Fibroblast of skin of right quadriceps (primary cell): ENCODE measurements at regions not wholly inside any gene's neighbourhood (a gene's known extent, or its start where the extent isn't known, plus 50 kb on each side); places are given as distances from the start of the nearest gene placed in this dataset.

ENCODE experiments used
- DNase-seq: peaks from one replicate; pipeline ENCODE4 v3.0.0-alpha.2; 2013

GRCh38 chr7:18202315-18203045 is 174.8 kb upstream of the PRPS1L1 start:
- DNase-seq: no peak

GRCh38 chr7:18206331-18206730 is 178.7 kb upstream of the PRPS1L1 start:
- no peak for DNase-seq

GRCh38 chr7:18208921-18209320 is 181.3 kb upstream of the PRPS1L1 start:
- no peak for DNase-seq

GRCh38 chr7:18210377-18210776 is 182.7 kb upstream of the PRPS1L1 start:
- no peak for DNase-seq

GRCh38 chr7:18210788-18211187 is 183.1 kb upstream of the PRPS1L1 start:
- no peak for DNase-seq

GRCh38 chr7:18212308-18212707 is 184.7 kb upstream of the PRPS1L1 start:
- peak; percentile 34 for DNase-seq

- DNase-seq: peak; percentile 79
These were observed 185.1 kb upstream of the PRPS1L1 start for GRCh38 chr7:18212758-18213157.

- no peak for DNase-seq
These were observed 186.0 kb upstream of the PRPS1L1 start for GRCh38 chr7:18213652-18214051.

- DNase-seq: no peak
These were observed 188.6 kb upstream of the PRPS1L1 start for GRCh38 chr7:18216270-18216669.

GRCh38 chr7:18221377-18222293 is 194.0 kb upstream of the PRPS1L1 start:
- peak; percentile 21 for DNase-seq

- no peak for DNase-seq
These were observed 195.0 kb upstream of the PRPS1L1 start for GRCh38 chr7:18222636-18223035.

- no peak for DNase-seq
These were observed 196.5 kb upstream of the PRPS1L1 start for GRCh38 chr7:18224138-18224537.

GRCh38 chr7:18225067-18225466 is 197.4 kb upstream of the PRPS1L1 start:
- no peak for DNase-seq

GRCh38 chr7:18226598-18226997 is 199.0 kb upstream of the PRPS1L1 start:
- no peak for DNase-seq

- no peak for DNase-seq
These were observed 201.0 kb upstream of the PRPS1L1 start for GRCh38 chr7:18228686-18229085.

GRCh38 chr7:18230271-18230670 is 202.6 kb upstream of the PRPS1L1 start:
- DNase-seq: no peak

- DNase-seq: no peak
These were observed 204.2 kb upstream of the PRPS1L1 start for GRCh38 chr7:18231854-18232253.

GRCh38 chr7:18234519-18234918 is 206.9 kb upstream of the PRPS1L1 start:
- no peak for DNase-seq

- DNase-seq: no peak
These were observed 208.2 kb upstream of the PRPS1L1 start for GRCh38 chr7:18235819-18236218.

GRCh38 chr7:18239212-18239611 is 211.6 kb upstream of the PRPS1L1 start:
- no peak for DNase-seq

- DNase-seq: no peak
These were observed 214.0 kb upstream of the PRPS1L1 start for GRCh38 chr7:18241543-18242231.

GRCh38 chr7:18243731-18244130 is 216.1 kb upstream of the PRPS1L1 start:
- no peak for DNase-seq

- no peak for DNase-seq
These were observed 222.5 kb upstream of the PRPS1L1 start for GRCh38 chr7:18250133-18250532.

- no peak for DNase-seq
These were observed 230.1 kb upstream of the PRPS1L1 start for GRCh38 chr7:18257711-18258110.
